Occipital lobe (tissue), 1 donor: ENCODE measurements at regions not wholly inside any gene's neighbourhood (a gene's known extent, or its start where the extent isn't known, plus 50 kb on each side); places are given as distances from the start of the nearest gene placed in this dataset.
"Not testable (repeated sequence)": the region's sequence is repeated elsewhere in the genome, so short reads cannot be mapped to it uniquely, and the experiment has no call there.

Source experiments
- DNase-seq: peaks from one replicate; lab custom pipeline; 2025; lab: John Stamatoyannopoulos, UW

DNA sequence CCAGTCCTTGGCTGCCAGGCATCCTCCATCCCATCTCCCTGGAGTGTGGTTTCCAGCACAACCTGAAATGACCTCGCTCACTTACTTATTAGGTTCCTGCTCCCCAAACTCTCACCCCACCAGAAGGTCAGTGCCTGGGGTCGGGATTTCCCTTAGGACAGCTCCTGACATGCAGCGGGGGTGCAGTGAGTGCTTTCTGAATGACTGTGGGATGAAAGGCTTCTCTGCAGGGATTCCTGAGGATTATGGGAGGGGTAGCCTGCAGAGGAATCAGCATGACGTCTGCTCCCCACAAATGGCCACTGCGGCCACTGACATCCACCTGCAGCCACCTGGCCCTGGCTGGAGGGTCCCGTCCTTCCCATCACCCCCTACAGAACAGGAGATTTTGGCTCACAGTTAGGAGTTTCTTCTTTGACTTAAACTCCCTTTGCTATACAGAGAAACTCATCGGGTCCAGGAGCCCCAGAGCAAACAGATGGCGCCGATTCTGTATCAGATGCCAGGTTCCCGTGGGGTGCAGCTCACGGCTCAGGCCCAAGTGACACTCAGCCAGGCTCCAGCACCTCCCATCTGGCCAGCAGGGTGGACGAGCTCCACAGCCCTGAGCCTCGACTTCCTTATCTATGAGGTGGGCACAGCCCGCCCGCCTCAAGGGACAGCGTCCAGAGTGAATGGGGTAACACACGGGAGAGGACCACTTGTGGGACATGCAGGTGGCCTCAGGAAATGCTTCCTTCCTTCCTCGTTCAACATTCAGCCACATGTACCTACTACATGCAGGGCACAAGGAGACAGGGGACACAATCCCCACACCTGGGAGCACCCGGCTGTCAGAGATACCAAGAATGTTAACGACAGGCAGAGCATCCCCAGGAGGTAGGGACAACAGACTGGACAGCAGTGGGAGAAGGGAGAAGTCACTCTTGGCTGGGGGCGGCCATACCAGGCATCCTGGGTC lies 69.8 kb downstream of the RMI2 start:
- no peak for DNase-seq

DNA sequence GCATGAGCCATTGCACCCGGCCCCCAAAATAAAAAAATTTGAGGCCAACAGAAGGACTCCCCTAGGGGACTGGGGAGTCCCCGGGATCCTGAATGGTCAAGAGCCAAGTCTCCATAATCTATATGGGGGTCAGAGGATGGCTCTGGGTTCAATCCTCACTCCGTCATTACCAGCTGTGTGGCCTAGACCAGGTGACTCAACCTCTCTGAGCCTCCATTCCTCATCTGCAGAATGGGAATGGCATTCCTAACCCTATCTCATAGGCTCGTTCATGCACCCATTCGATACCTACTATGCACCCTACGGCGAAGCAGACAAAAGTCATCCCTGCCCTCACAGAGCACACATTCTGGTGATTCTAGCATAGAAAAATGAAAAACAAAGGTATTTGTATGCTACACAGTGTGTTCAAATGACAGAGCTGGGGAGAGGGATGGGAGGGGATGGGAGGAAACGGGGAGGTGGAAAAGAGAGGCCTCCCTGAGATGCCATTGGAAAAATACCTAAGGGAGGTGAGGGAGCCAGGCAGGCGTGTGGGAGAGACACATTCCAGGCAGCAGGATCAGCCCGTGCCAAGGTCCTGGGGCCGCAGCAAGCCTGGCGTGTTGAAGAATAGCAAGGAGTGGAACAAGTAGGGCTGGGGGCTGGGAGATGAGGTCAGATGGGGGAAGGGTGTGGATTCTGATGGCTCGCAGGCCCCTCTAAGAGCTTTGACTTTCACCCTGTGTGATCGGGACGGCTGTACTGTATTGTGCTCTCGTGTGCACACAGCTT lies 71.2 kb downstream of the RMI2 start:
- DNase-seq: no peak

DNA sequence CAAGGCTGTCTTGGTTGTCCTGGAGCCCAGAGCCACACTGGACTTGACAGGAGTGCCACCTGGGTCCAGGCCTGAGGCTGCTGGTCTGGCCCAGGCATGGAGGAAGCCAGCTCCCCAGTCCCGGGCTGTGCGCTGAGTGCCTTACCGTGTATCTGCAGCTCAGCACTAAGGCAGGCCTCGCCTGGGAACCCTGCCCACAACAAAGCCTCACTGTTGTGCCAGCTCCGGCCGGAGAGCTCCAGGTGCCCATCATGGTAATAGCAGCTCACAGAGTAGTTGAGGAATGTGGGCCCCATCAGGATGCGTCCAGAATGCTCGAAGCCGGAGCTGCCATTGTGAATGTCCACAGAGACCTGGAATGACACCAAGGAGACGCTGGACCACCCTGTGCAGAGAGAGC lies 72.2 kb downstream of the RMI2 start:
- no peak for DNase-seq

DNA sequence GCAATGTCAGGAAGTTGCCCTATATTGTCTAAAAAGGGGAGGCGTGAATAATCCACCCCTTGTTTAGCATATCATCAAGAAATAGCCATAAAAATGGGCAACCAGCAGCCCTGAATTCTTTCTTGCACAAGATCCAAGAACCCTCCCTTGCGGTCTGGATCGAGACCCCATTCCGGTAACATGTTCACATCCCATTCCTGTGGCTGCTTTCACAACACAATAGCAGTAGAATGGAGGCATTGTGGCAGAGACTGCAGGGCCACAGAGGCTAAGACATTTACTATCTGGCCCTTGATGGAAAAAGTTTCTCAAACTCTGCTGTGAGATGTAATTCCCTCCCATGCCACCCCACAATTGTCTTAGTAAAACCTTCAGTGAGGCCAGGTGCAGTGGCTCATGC lies 73.2 kb downstream of the RMI2 start:
- no peak for DNase-seq

DNA sequence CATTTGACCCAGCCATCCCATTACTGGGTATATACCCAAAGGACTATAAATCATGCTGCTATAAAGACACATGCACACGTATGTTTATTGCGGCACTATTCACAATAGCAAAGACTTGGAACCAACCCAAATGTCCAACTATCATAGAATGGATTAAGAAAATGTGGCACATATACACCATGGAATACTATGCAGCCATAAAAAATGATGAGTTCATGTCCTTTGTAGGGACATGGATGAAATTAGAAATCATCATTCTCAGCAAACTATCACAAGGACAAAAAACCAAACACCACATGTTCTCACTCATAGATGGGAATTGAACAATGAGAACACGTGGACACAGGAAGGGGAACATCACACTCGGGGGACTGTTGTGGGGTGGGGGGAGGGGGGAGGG lies 74.8 kb downstream of the RMI2 start:
- not testable (repeated sequence) for DNase-seq

DNA sequence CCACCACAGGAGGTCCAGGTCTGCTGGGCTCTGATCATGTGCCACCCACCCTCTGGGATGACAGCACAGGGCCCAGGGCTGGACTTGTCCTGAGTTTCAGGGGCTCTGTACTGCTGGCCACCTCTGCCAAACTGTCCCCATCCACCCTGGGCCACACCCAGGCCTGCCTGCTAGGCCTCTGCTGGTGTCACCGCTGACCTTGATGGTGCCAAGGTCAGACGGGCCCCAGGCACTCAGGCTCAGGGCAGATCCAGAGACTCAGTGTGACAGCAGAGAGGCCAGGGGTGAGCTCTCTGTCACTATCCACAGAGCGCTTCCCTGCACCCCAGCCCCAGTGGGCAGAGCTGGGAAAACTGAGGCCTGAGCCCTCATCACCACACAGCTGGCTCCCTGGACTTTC lies 75.6 kb downstream of the RMI2 start:
- no peak for DNase-seq

DNA sequence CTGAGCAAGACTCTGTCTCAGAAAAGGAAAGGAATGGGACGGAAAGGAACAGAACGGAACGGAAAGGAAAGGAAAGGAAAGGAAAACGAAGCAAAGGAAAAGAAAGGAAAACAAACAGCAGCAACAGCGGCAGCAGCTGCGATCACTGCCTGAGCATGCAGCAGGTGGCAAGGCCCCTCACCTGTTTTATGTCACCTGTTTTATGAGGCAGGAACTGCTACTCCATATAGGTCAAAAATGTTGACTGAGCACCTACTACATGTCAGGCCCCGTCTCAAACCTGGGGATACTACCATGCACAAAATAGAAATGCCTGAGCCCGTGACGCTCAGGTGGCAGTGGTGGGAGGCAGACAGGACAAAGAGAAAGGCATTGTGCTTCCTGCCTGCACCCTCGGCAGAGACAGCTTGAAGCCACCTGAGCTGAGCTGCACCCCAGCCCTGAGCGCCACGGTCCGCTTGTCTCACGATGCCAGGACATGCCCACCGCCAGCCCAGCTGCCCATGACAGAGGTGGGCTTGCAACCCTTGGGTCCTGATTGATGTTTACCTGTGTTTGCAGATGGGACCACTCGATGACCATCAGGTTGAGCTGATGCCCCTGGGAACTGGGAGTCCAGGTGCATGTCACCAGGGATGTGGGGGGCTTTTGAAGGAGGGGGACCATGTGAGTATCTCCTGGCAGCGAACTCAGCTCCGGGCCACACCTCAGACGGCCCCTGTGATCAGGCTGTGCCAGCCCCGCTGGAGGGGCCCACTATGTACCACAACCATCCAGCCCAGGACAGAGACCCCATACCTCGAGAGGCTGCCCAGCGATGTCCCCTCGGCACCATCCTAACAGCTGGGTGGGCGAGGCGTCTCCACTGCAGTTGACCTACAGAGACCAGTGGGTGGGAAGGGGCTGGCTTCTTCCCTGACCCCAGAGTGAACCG lies 77.4 kb downstream of the RMI2 start:
- DNase-seq: no peak

DNA sequence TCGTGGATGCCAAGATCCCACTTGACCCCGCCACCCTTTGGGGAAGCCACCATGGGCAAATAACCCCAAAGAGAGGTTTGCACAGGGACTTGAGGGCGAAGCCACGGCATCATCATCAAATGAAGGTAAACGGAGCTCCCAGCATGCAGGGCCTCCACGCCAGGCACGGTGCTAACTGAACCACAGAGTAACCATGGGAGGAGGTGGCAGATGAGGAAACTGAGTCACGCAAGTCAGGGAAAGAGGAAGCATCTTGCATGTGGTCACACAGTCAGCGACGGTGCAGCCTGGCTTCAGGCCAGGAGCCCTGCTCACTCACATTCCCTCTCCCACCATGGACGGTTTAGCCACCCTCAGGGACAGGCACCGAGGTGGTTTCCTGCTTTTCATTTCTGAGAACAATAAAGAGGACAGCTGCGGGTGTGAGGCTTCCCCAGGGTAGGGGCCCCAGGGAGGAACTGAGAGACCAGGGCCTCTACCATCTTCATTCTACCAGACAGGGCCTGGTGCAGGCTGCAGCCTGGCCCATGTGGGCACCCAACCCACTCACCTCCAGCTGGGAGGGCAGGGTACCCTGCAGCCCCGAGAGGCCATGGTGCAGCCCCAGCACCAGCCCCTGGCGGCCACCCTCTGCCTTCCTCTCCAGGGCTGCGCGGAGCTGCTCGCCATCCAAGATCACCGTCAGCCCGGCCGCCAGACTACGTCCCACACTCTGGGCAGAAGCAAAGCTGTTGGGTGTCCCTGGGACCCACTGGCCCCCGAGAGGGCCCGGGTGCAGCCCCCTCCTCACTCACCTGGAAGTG lies 78.3 kb downstream of the RMI2 start:
- DNase-seq: no peak

DNA sequence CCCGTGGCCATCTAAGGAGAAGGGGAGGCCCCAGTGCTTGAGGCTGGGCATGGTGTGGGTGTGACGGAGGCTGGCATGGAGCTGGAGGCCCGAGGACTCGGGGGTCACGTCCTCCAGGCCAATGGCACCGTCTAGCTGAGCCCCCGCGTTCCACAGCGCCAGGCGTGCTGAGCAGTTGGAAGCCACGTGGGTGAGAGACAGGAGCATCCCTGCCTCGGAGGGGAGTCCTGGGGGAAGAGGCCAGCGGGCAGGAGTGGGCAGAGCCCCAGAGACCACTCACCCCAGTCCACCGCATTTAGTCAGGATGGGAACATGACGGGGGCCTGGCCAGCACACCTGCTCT lies 78.8 kb downstream of the RMI2 start:
- DNase-seq: no peak

DNA sequence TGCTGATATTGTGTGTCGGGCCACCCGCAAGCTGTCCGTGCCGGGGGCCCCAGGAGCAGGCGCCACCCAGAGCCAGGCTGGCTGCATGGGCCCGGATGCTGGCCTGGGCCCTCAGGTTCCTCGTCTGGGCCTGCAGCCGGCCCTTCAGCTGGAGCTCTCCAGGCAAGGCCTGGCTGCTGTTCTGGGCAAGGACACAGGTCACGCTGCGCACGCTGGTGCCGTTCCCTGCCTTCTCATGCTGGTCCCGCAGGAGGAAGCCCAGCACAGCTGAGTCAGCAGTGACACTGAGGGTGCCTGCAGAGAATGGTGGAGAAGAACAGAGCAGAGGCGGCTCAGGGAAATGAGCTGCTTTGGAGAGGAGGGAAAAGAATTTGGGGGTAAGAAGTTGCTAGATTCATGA lies 79.9 kb downstream of the RMI2 start:
- DNase-seq: no peak

DNA sequence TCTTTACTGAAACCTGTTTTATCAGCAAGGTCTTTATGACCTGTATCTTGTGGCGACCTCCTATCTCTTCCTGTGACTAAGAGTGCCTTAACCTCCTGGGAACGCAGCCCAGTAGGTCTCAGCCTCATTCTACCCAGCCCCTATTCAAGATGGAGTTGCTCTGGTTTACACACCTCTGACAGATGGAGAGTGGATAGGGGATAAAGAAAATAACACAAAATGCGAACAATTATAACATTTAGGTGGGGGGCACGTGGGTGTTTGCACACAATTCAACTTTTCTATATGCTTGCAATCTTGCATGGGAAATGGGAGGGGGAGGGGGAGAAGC lies 83.3 kb downstream of the RMI2 start:
- no peak for DNase-seq

DNA sequence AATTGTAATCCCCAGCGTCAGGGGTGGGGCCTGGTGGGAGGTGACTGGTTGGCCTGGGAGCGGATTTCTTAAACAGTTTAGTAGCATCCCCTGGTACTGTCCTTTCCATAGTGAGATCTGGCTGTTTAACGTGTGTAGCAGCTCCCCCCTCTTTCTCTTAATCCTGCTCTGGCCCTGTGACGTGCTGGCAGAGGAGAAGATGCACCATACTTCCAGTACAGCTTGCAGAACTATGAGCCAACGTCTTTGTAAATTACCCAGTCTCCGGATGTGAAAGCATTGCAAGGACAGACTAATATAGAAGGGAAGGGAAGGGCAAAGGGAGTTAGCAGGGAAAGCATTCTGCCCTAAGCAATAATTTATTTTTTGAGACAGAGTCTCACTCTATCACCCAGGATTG lies 83.9 kb downstream of the RMI2 start:
- no peak for DNase-seq

DNA sequence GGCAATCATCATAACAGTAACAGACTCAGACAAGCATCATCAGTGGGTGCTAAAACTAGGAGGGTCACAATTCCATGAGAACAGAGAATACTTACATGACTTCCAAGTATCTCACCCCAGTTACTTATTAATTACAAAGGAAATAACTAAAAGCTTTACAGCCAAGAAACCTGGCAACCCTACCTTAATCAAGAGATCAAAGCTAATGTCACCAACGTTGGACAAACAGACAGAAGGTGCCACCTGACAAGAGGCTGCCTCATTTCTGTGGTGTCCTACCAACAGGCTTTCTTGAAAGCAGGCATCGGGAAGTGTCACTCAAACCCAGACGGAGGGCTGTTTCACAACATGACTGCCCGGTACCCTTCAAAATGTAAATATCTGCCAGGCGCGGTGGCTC lies 84.6 kb downstream of the RMI2 start:
- no peak for DNase-seq

DNA sequence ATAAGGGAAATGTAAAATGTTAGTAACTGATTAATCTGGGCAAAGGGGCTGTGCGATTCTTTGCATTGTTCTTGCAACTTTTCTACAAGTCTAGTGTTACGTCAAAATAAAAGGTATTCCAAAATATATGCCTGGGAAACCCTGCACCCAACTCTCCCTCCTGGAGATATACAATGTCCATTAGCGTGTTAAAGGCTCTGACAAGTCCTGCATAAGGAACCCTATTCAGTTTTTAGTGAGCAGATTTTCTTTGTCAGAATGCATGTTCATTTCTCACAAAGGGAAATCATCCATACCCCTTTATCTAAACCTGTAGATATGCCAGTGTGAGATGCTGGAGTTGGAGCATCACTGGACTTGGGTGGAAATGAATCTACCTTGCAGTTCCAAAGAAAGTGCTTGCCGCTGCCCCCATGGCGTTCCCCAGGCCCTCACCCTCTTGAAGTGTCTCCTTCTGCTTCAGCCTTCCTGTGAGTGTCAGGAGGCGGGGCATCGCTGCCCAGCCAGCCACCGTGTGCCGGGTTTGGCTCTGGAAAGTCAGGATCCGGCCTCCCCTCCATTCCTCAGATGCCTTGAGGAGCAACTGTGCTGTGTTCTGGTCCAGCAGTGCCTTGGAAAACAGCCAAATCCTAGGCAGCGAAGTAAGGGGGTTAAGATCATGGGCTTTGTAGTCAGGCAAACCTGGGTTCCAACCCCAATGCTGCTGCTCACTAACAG lies 85.5 kb downstream of the RMI2 start:
- DNase-seq: no peak

DNA sequence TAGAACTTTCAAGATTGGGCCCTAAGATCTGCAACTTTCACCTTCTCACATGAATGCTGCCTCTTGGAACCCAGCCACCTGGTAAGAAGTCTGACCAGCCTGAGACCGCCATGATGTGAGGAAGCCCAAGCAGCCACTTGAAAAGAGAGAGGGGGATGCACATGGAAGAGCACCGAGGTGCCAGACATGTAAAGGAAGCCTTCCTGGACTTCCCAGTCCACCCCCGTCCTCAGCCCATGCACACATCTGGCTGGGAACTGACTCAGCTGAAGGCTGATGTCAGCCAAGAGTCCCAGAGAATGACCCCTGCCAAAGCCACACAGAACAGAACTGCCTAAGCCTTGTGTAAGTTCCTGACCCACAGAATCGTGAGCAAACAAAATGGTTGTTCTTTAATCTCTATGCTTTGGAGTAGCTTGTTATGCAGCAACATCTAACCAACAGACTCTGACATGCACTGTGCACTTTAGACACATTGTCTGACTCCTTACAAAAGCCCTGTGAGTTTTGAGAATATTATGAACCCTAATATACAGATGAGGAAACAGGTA lies 86.7 kb downstream of the RMI2 start:
- no peak for DNase-seq

DNA sequence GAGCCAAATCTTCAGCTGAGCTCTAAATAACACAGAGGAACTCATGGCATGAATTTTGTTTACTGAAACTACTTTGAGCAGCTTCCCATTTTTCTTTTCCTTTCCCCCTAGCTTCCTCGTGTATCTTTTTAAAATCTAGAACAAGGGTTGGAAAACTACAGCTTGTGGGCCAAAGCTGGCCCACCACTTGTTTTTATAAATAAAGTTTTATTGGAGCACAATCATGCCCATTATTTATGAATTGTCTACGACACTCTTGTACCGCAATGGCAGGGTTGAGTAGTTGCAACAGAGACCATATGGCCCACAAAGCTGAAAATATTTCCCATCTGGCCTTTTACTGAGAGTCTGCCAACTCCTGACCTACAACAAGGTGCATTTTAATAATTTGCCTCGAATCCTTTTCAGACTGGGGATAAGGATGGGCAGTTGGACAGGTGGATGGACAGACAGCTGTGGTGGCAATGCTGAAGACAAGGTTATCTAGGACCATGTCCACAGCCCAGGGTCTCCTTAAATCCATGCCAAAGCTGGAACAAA lies 87.7 kb downstream of the RMI2 start:
- no peak for DNase-seq

DNA sequence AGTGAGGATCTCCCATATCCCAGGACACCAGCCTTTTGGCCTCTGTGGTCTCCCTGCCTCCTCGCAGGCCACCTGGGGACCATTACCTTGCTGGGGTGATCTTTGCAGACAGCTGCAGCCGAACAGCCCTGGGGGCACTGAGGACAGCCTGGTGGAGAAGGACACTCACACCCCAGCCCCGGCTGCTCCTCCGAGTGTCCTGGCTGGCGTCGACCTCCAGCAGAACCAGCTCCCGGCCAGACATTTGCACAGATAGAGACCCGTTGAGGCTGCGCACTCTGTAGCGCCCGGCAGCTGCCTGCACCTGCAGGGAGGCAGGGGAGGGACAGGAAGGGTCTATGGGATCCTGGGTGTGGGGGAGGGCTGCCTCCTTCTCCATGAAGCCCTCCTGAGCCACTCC lies 90.3 kb downstream of the RMI2 start:
- DNase-seq: no peak

DNA sequence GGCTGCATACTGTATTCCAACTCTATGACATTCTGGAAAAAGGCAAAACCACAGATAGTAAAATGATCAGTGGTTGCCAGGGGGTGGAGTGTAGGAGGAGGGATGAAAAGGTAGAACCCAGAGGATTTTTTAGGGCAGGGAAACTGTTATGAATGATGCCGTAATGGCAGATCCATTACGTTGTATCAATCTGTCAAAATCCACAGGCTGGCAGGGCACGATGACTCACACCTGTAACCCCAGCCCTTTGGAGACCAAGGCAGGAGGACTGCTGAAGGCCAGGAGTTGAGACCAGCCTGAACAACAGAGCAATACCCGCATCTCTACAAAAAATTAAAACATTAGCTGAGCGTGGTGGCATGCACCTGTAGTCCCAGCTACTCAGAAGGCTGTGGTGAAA lies 91.8 kb downstream of the RMI2 start:
- no peak for DNase-seq

DNA sequence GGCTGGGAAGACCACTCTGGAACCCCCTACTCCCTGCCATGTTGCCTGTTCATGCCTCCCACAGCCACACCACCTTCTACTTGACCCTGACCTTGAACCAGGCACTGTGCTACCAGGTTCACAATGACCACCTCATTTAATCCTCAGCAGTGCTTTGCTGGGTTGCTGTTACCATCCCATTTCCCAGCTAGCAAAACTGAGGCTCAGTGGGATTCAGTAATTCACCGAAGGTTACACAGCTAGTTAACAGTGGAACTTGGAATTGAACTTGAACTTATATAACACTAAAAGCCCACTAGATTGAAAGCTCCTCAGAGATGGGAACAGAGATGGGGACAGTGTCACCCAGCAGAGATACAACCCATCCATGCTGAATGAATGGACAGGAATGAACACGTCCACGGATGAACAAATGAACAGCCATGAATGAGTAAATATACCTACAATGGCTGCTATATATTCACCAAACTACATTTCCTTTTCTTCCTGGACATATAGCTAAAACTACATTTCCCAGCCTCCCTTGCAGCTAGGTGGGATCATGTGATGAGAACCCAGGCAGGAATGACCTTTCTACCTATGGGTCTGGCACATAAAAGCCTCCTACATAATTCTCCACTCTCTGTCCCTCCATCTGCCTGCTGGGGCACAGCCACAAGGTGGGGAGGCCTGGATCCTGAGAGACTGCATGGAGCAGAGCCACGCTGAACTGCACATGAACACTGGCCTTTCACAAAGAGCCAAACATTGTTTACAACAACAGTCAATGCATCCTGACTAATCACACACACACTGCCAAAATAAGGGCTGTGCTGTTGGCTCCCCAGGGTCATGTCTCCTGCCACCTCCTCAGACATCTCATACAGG lies 94.8 kb downstream of the RMI2 start:
- DNase-seq: no peak
